Mesothelial cell of epicardium (in vitro differentiated cells): ENCODE measurements at regions not wholly inside any gene's neighbourhood (a gene's known extent, or its start where the extent isn't known, plus 50 kb on each side); places are given as distances from the start of the nearest gene placed in this dataset.

Experiments
- DNase-seq, 2 experiments: peaks; one replicate each; pipeline ENCODE4 v3.0.0; 2021; ENCODE audit warnings: low spot score in 2 of 2; ENCODE audit not compliant: unreplicated experiment in 2 of 2
- H3K27ac Mint-ChIP-seq: 2 replicates; pipeline ENCODE4 v1.8.0; 2021; ENCODE audit warnings: mixed read lengths
- H3K27me3 Mint-ChIP-seq: 2 replicates; pipeline ENCODE4 v1.8.0; 2021; ENCODE audit warnings: low read depth, mixed read lengths
- H3K36me3 Mint-ChIP-seq: 2 replicates; pipeline ENCODE4 v1.8.0; 2021; ENCODE audit warnings: mixed read lengths
- H3K4me1 Mint-ChIP-seq: 2 replicates; pipeline ENCODE4 v1.8.0; 2021; ENCODE audit warnings: mixed read lengths
- H3K4me3 Mint-ChIP-seq: 2 replicates; pipeline ENCODE4 v1.8.0; 2021; ENCODE audit warnings: mild to moderate bottlenecking, moderate library complexity, mixed read lengths
- H3K9me3 Mint-ChIP-seq: 2 replicates; pipeline ENCODE4 v1.8.0; 2021; ENCODE audit warnings: mixed read lengths
- CTCF ChIP-seq: fragments of 200-600 bp; sonication (generic); IDR thresholded peaks from one replicate; pipeline ENCODE4 v1.5.0; 2021; ENCODE audit warnings: antibody characterized with exemption; ENCODE audit not compliant: unreplicated experiment

- H3K4me3 Mint-ChIP-seq: no peak overlapping the region
- no peak for DNase-seq
- peaks cover 9% of the 10 kb centered on the region for H3K9me3 Mint-ChIP-seq
- no peaks in the 10 kb centered on the region for H3K27me3 Mint-ChIP-seq
- peaks cover 24% of the 10 kb centered on the region for H3K4me1 Mint-ChIP-seq
- no peaks in the 10 kb centered on the region for H3K36me3 Mint-ChIP-seq
- TF ChIP-seq CTCF: no peak
- H3K27ac Mint-ChIP-seq: peak overlapping the region; percentile 91
Observed at GRCh38 chr4:8526363-8526855, 53.8 kb upstream of the GPR78 start.

GRCh38 chr4:8528713-8529112 is 51.5 kb upstream of the GPR78 start:
- peaks cover 41% of the 10 kb centered on the region for H3K4me1 Mint-ChIP-seq
- no peaks in the 10 kb centered on the region for H3K36me3 Mint-ChIP-seq
- H3K9me3 Mint-ChIP-seq: peaks cover 14% of the 10 kb centered on the region
- H3K27ac Mint-ChIP-seq: no peak overlapping the region
- no peak overlapping the region for H3K4me3 Mint-ChIP-seq
- no peak for DNase-seq
- TF ChIP-seq CTCF: no peak
- H3K27me3 Mint-ChIP-seq: no peaks in the 10 kb centered on the region
